Umbilical cord (tissue), 1 donor: ENCODE measurements at regions not wholly inside any gene's neighbourhood (a gene's known extent, or its start where the extent isn't known, plus 50 kb on each side); places are given as distances from the start of the nearest gene placed in this dataset.
"Not testable (repeated sequence)": the region's sequence is repeated elsewhere in the genome, so short reads cannot be mapped to it uniquely, and the experiment has no call there.

Experiments used
- DNase-seq: peaks from one replicate; pipeline ENCODE4 v3.0.0-alpha.2; 2015; ENCODE audit warnings: low spot score

DNA sequence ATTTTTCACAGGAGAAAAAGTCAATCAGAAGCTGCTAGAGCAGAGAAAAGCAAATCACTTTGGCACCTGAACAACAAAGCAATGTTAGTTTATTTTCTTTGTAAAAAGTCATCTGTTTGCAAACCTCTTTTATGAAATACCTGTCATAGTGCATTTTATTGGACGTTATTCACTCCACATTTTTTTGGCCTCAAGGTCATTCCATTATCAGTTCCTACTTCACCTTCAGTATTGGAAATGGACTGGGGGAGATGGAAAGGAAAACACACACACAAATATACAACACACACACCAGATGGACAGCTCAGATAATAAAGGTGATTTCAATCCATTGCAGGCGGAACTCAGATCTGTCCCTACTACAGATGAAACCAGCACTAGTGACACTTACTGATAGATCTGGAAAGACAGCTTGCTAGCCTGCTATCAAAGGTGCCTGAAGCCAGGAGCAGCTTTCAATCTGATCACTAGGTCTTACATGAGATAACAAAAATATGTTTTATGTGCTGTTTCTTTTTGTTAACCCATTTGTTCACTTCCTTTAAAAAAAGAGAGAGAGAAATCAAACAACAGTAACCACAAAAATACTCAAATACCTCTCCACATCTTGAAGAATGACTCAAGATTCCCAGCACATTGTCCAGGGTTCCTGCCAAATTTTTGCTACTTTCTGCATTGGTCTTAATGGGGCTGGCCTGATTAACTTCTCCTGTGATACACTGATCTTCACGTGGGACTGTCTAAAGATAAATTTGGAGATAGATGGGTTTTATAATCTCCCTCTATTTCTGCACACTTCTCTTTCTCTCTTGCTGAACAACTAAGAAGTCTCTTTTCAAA lies 844.3 kb upstream of the TENM4 start:
- DNase-seq: peak; percentile 32

DNA sequence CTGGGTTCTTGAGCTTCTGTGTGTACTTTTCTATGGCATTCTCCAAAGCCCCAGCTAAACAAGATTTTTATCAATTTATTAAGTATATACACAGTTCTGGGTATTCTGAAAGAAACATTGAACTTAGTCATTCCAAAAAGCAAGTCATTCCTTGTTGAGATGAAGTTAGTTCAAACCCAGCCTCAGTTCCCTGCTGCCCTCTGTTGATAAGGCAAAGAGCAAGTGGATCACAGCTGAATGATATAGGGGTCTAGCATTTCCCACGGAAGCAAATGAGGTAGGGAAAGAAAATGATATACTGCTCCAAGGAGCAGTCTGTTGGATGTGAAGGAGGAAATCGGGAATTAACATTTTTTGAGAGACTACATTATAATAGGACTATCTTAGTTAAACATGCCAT lies 841.8 kb upstream of the TENM4 start:
- DNase-seq: no peak

DNA sequence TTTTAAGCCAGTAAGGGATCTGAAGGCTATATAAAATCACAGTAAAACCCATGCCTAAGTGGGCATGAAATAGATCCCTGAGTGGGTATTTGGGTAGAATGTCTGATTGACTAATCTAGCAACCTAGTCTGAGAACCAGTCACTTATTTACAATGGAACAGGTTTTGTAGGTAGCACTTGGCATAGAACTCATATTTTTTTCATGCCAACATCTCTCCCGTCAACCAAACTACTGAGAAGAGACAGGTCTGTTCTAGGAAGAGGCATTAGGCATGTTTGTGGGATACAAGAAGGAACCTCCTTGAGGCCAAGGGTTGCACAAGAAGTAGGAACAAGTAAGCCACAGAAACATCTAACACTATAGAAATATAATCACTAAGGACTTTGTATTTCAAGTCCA lies 840.4 kb upstream of the TENM4 start:
- DNase-seq: no peak

DNA sequence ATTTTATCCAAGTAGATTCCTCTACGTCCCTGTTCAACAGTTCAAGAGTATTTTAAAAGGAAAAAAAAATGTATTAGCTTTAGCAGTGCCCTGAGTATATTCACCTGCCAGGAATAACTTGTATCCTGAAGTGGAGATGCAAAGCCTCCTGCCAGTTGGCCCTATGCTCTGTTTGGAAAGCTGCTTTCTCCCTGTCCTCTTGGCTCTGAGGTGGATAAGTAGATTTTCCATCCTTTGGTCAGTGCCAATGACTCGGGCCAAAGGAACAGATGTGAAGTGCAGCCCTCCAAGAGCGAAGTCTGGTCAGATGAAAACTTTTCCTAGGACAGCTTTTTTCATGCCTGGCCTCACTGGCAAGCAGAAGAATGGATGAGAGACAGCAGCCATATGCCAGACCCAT lies 839.9 kb upstream of the TENM4 start:
- DNase-seq: no peak

DNA sequence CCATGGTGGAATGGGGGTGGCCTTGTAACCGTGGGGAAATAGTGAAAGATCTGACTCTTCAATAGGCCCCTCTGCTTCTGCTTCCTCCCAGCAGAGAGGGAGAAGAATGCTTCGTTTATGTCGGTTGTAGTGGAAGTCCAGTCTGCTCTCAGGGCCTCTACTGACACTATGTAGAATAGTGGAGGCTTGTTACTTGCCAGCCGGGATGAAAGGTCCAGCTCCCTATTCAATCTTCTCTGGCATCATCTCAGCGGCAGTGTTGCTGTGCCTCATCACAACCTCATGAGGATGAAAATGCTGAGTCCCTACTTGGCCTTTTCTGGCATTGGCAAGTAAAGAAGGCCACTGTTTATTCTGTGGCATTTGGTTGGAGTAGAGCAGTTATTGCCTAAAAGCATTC lies 820.9 kb upstream of the TENM4 start:
- DNase-seq: no peak

DNA sequence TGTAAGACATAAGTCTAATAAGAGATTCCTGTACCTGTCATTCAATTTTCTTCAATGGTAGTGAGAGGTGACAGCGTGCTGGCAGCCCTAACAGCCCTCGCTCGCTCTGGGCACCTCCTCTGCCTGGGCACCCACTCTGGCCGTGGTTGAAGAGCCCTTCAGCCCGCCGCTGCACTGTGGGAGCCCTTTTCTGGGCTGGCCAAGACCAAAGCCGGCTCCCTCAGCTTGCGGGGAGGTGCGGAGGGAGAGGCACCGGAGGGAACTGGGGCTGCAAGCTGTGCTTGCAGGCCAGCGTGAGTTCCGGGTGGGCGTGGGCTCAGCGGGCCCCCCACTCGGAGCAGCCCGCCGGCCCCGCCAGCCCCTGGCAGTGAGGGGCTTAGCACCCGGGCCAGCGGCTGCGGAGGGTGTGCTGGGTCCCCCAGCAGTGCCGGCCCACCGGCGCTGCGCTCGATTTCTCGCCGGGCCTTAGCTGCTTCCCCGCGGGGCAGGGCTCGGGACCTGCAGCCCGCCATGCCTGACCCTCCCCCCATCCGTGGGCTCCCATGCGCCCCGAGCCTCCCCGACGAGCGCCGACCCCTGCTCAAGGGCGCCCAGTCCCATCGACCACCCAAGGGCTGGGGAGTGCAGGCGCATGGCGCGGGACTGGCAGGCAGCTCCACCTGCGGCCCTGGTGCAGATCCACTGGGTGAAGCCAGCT lies 816.6 kb upstream of the TENM4 start:
- DNase-seq: not testable (repeated sequence)

DNA sequence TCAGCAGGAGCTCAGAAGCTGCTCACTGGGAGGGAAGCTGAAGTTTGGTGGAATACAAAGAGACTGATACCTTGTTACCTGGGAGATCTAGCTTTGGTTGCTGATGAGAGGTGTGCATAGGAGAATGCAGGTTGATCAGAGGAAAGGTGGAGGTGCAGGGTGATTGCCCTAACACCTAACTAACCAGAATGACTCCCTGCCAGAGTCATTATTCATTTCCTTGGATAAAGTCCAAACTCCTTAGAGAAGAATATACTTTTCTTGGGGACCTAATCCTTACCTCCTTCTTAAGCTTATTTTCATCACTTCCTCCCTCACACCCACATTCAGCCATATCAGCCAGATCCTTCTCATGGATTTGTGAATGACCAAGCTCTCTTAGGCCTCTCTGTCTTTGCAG lies 814.2 kb upstream of the TENM4 start:
- DNase-seq: no peak

DNA sequence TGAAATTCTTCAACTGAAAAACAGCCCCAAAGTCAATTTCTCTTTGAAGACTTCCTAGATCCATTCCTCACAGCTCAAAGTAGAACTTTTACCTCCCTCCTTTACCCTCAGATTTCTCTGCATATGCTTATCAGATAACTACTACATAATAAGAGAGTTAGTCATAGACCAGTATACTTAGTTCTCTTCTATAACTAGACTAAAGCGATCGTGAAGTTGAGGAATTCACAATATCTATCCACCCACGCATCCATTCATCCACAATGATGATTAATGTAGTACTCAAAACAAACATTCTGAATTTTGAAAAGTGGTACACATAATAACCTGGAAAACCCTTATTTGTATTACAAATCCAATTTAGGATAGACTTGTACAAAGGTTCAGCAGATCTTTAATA lies 800.9 kb upstream of the TENM4 start:
- DNase-seq: no peak

DNA sequence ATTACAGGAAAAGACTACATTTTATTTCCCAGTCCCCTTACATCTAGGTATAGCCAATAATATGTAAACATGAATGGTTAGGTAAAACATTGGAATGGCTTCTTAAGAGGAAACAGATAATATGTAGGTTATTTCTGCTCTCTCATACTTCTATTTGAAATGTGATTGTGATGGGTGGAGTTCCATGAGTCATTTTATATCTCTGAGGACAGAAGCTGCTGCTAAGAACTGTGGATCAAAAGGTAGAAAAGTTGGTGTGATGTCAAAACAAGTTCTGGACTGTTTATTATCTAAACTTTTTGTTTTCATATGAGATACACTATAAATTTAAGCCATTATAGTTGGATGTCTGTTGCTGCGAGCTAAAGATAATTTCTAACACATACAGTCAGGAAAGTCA lies 799.4 kb upstream of the TENM4 start:
- DNase-seq: no peak

DNA sequence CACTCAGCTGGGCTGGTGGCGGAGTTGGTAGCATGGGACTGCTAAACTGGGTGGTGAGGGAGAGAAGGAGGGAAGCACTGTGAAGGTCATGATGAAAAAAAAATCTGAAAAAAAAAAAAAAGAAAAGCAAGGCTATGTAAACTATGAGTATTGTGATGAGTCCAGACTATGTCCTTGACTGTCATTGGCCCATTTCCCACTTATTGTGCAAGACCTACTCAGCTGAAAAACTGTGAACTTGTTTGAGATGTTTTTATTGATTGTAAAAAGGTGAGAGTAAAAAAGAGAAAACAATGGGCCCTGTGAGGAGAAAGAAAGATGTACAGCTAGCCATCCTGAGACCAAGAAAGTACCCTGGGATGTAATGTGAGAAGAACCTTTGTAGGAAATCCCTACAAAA lies 798.4 kb upstream of the TENM4 start:
- no peak for DNase-seq

DNA sequence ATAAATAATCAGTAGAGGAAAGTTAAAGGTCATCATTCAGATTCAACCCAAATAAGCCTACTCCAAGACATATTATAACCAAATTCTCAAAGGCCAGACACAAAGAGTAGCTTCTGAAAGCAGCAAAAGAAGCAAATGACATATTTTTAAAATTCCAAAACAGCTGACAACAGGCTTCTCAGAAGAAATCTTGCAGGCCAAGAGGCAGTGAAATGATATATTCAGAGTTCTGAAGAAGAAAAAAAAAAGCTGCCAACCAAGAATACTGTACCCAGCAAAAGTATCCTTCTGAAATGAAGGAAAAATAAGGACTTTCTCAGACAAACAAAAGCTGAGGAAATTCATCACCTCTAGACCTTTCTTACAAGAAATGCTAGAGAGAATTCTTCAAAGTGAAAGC lies 787.1 kb upstream of the TENM4 start:
- DNase-seq: no peak

DNA sequence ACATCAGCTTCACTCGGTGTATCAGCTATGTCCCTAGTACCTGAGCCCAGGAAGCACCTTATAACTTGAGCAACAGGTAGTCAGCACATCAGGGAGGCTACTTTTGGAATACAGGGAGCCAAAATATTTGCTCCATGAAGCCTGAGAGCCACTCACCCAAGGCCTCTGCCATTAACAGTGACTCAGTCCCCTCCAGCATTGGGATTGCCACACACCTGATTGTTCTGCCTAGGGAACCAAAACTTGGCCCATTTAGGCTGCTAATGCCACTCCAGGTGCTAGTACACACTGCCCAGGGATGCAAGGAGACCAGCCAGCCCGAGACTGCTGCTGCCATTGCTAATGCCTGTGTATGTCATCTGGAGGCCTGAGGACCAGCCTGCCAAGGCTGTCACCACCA lies 773.6 kb upstream of the TENM4 start:
- no peak for DNase-seq

DNA sequence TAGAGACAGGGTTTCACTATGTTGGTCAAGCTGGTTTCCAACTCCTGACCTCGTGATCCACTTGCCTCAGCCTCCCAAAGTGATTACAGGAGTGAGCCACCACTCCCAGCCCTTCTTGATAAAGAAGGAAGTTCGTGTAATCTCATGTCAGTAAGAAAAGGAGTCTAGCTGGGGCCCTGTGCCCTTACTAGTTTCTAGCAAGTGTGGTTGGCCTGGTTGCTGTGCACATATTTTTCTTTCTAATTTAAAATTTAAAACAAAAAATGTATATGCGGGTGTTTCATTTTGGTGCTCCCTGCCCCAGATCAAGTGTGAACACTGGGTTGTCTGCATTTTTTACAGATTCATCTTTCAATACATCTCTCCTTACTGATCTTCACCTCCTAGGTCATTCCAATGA lies 770.8 kb upstream of the TENM4 start:
- DNase-seq: no peak

DNA sequence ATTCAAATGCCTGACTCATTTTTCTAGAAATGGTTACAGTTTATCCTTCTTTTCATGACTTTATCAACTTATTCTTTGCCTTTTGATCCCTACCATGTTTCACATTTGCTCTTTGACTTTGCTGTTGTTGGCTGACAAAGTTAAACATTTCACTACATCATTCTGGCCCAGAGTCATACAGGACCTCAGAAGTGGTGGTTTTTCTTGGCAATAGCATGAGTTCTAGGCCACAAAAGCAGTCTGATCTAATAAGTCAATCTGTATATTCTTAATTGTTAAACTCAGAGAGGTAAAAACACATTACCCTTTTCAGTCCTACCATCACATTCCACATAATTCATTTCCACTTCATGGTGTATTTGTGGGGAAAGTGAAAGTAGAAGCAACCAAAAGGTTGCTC lies 763.2 kb upstream of the TENM4 start:
- DNase-seq: no peak

DNA sequence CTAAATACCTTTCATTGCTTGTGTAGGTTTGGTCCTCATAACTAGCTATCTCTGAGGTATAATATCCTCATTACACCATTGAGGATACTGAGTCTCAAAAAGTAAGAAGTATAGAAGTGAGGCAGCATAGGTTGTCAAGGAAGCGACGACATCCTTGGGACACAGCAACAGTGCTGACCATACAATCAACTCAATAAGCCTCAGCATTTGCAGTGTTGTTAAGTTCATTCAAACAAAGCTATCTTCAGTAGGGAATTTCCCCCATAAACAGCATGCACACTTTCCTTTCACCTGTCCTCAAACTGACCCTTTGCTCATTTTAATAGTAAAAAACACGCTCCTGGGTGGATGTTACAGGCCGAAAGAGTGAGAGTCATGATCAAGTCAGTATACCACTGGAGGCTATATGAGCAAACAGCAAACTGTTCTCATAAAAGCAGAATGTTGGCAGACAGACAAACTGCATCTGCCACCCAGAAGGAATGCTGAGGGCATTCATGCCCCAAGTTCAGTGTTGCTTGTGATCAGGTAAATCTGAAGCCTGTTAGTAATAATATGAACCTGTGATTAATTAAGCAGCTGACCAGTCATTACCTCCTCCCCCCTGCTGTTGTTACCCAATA lies 756.2 kb upstream of the TENM4 start:
- no peak for DNase-seq

DNA sequence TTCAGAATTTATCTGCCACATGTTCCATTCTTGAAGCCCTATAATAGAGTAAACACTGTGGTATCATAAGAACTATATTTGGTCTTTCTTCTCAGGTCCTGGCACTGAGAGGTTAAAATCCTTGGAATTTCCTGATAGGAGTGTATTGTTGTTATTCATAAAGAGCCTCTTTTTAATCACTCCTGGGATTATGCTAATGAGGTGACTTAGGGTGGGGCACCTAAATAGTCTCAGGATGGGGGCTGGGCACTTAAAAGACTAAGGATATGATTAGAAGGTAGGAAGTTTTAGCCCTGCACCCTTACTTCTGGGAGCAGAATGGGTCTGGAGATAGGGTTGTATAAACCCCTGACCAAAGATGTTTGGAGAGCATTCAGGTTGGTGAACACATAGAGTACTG lies 755.2 kb upstream of the TENM4 start:
- DNase-seq: no peak

DNA sequence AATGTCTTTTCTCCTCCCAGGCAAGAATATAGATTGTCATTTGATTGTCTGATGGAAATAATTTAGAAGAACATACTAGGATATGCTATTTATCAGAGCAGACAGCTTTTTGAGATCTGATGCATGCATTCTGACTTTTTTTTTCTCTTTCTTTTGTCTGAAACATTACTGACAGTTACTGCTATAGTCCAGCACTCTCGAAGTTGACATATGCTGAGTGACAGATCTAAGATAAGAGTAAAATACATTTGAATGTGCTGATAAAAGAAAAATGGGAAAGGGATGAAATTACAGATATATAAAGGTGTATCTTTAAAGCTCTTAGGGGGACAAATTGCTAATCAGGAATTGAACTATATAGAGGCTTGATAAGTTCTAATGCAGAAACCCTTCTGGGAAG lies 753.8 kb upstream of the TENM4 start:
- DNase-seq: no peak

DNA sequence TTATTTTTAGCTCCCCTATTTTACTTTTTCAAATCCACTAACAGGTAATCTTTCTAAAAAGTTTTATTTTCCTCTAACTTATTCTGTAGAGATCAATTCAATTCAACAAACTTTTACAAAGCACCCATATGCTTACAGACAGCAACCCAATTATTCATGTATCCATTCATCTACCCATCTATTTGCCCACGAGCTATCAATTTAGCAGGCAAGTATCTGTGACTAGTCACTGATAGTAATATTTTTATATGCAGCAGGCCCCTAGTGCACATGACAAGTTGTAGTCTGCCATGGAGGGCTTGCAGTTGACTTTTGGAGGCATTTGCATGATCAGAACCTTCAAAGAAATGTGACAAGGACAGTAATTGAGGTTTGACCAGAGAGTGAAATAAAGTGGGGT lies 753.2 kb upstream of the TENM4 start:
- DNase-seq: no peak

DNA sequence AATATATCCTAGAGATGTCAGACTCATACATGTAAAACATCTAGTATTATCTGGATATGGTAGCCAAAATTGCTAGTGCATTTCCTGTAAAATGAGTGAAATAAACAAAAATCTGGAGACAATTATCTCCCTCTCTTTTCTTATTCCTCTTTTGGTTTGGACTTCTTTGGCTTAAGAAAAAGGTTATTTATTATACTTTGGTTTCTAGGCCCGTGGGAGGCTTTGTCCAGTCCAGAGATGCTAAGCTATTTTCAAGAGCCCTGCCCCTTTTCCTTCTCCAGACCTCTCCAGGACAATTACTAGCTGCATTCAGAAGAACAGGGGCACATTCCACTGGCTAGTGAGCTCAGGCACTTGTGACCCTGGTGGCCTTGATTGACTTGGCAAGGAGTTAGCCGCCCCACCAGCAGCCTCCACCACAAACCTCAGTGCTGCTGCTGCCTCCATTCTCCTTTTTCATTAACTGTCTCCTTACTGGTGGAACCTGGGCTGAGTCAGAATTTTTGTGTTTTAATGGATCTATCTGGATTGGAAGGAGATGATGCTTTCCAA lies 747.3 kb upstream of the TENM4 start:
- DNase-seq: no peak

DNA sequence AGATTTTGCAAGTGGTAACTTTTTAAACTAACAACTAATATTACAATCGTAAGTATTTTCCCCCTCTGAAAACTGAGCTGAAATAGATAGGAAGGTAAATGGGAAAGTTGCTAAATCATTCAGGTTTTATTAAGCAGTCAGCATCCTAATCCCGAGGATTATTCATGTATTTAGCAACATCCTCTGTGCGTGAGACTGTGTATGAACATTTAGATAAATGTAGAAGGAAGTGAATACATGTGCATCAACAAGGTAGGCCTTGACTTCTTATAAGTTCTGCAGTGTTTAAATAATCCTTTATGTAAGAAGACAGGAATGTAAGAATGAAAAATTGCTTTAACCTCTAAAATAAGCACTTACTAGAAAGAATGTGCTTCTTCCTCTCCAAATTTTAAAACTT lies 745.9 kb upstream of the TENM4 start:
- DNase-seq: no peak

DNA sequence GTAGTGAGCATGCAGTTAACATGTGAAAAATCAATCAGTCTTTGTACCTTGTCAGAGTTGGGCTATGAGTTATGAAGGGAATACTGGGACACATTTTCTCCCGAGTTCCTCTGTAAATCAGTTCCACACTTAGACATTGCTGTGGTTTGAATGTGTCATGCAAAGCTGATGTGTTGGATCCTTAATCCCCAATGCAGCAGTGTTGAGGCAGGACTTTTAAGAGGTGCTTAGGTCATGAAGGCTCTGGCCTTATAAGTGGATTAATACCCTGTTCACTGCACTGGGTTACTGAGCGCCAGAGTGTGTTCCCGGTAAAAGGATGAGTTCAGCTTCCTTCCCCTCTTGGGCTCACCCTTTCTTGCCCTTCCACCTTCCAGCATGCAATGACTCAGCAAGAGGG lies 742.1 kb upstream of the TENM4 start:
- DNase-seq: no peak

DNA sequence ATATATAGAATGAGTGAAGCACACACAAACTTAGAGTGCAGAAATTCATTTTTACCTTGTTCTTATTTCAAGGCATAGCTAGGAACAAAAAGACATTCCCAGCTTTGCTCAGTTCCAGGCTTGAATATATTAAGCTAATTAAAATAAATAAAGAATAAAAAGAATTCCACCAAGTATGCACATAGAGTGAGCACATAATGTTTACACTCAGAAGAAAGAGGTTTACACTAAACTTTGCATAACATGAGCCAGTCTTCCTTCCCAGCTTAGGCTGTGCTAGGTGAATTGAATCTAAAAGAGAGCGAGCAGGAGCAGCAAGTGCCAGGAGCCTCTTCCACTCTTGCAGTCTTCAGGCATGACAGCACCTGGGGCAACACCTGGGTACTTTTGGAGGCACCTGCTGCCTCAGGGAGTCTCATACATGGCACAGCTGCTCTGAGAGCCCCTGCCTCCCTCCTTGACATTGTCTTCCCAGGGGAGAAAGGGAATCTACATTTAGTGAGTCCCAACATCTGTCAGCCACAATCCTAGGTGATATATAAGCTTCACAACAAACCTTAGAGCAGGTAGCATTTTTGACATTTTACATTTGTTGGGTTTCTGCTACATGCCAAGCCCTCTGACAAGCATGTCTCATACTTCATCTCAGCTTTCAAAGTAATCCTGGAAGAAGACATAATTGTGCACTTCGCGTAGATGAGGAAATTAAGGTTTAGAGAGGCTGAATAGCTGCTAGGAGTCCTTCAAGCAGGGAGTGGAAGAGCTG lies 732.7 kb upstream of the TENM4 start:
- no peak for DNase-seq
